DND-41 (cell line): ENCODE measurements at regions not wholly inside any gene's neighbourhood (a gene's known extent, or its start where the extent isn't known, plus 50 kb on each side); places are given as distances from the start of the nearest gene placed in this dataset.

Experiments used
- ATAC-seq: fragments of 200-7000 bp; cut with Tn5 transposase; 3 replicates; pipeline ENCODE4 v1.9.1; 2021; ENCODE audit warnings: low read depth; ENCODE audit not compliant: insufficient read depth
- DNase-seq: peaks from one replicate; pipeline ENCODE4 v3.0.0-alpha.2; 2020
- H2AFZ ChIP-seq: 2 replicates; pipeline ENCODE4 v1.6.0; 2012; ENCODE audit warnings: low read depth, low read length
- H3K27ac ChIP-seq: 2 replicates; pipeline ENCODE4 v1.5.1; 2012; ENCODE audit warnings: low read length, inconsistent platforms
- H3K27me3 ChIP-seq: fragments of 200-600 bp; sonication (generic); 2 replicates; pipeline ENCODE4 v1.6.0; 2012; ENCODE audit warnings: low read length, mild to moderate bottlenecking, inconsistent platforms; ENCODE audit not compliant: insufficient read depth, poor library complexity
- H3K36me3 ChIP-seq: 2 replicates; pipeline ENCODE4 v1.5.1; 2012; ENCODE audit warnings: low read length, inconsistent platforms; ENCODE audit not compliant: insufficient read depth
- H3K4me1 ChIP-seq: 2 replicates; pipeline ENCODE4 v1.5.1; 2012; ENCODE audit warnings: mild to moderate bottlenecking, low read length; ENCODE audit not compliant: insufficient read depth
- H3K4me2 ChIP-seq: 2 replicates; pipeline ENCODE4 v1.6.0; 2012; ENCODE audit warnings: mild to moderate bottlenecking, moderate library complexity, low read length, inconsistent platforms; ENCODE audit not compliant: insufficient read depth
- H3K4me3 ChIP-seq, 2 experiments: fragments of 200-600 bp in 1 of 2; shearing (Covaris generic) in 1 of 2; 2 replicates each; pipeline ENCODE4 v1.5.1; 2012 to 2016; ENCODE audit warnings: inconsistent platforms in 2 of 2, low read length in 2 of 2, mild to moderate bottlenecking in 2 of 2, low read depth in 1 of 2, moderate library complexity in 1 of 2
- H3K79me2 ChIP-seq: 2 replicates; pipeline ENCODE4 v1.6.0; 2012; ENCODE audit warnings: low read length, inconsistent platforms; ENCODE audit not compliant: insufficient read depth
- H3K9ac ChIP-seq: 2 replicates; pipeline ENCODE4 v1.6.0; 2012; ENCODE audit warnings: low read depth, mild to moderate bottlenecking, inconsistent platforms, low read length, moderate library complexity
- H3K9me3 ChIP-seq: 2 replicates; pipeline ENCODE4 v1.5.1; 2012; ENCODE audit warnings: low read length, moderate library complexity, mild to moderate bottlenecking, inconsistent platforms; ENCODE audit not compliant: insufficient read depth, severe bottlenecking
- H4K20me1 ChIP-seq: 2 replicates; pipeline ENCODE4 v1.6.0; 2012; ENCODE audit warnings: low read length; ENCODE audit not compliant: insufficient read depth
- EZH2 ChIP-seq: IDR thresholded peaks from 3 replicates; pipeline ENCODE4 v1.6.1; 2012; ENCODE audit warnings: borderline replicate concordance, low read depth, mild to moderate bottlenecking, moderate library complexity, low read length, inconsistent platforms; ENCODE audit not compliant: severe bottlenecking
- TF ChIP-seq, protein P1 (sequence below): IDR thresholded peaks from 2 replicates; pipeline ENCODE4 v1.5.1; 2012; ENCODE audit warnings: borderline replicate concordance, low read length, moderate library complexity, mild to moderate bottlenecking; ENCODE audit not compliant: poor library complexity, severe bottlenecking; ENCODE audit errors: extremely low read depth

DNA sequence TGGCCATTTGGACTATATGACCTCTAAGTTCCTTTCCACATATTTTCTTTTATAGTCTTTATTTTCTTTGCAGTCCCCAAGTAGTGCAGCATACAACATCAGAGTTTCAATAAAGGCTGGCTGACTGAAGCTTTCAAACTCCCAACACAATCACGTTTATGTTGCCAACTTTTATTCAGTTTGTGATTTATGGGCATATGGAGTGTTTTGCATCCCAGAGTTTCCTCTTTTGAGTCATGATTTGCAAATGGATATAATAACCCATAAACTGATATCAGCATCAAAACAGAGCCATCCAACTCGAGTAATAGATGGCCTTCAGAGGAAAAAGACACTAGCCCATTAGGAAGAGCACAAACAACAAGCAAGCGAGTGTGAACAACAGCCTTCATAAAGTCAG is 414.0 kb downstream of the ELAVL2 start:
- H3K9me3 ChIP-seq = no peaks in the 10 kb centered on the region
- TF ChIP-seq, protein P1, sequence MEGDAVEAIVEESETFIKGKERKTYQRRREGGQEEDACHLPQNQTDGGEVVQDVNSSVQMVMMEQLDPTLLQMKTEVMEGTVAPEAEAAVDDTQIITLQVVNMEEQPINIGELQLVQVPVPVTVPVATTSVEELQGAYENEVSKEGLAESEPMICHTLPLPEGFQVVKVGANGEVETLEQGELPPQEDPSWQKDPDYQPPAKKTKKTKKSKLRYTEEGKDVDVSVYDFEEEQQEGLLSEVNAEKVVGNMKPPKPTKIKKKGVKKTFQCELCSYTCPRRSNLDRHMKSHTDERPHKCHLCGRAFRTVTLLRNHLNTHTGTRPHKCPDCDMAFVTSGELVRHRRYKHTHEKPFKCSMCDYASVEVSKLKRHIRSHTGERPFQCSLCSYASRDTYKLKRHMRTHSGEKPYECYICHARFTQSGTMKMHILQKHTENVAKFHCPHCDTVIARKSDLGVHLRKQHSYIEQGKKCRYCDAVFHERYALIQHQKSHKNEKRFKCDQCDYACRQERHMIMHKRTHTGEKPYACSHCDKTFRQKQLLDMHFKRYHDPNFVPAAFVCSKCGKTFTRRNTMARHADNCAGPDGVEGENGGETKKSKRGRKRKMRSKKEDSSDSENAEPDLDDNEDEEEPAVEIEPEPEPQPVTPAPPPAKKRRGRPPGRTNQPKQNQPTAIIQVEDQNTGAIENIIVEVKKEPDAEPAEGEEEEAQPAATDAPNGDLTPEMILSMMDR = no peak
- TF ChIP-seq EZH2 = no peak
- DNase-seq (no peak), ATAC-seq (no peak)
- H2AFZ ChIP-seq = no peak overlapping the region
- no peak overlapping the region for H3K9ac ChIP-seq
- H3K27ac ChIP-seq = no peak overlapping the region
- no peak overlapping the region for H3K4me2 ChIP-seq
- H3K4me3 ChIP-seq = no peak overlapping the region
- no peaks in the 10 kb centered on the region for H3K36me3 ChIP-seq
- H3K79me2 ChIP-seq = no peaks in the 10 kb centered on the region
- H4K20me1 ChIP-seq = no peaks in the 10 kb centered on the region
- no peaks in the 10 kb centered on the region for H3K4me1 ChIP-seq
- H3K27me3 ChIP-seq = no peaks in the 10 kb centered on the region

DNA sequence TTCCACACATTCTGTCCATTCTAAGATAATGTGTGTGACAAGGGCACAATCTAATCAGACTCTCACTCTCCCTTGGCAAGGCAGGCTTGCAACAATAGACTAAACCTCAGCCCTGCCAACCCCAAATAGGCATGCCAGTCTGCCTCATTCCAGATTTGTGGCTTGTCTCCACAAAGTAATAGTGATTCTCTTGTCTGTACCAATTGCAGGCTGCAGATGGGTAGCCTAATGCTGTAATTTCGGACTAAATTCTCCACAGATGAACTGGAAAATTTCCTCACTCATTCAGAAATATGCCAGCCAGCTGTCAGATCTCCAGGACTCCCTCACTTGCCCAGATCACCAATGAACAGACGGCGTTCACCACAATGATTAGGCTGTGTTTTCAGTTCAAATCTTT is 413.6 kb downstream of the ELAVL2 start:
- H3K4me2 ChIP-seq = no peak overlapping the region
- H3K27ac ChIP-seq = no peak overlapping the region
- no peaks in the 10 kb centered on the region for H3K79me2 ChIP-seq
- no peak overlapping the region for H2AFZ ChIP-seq
- DNase-seq = no peak
- H3K4me1 ChIP-seq = no peaks in the 10 kb centered on the region
- H3K9ac ChIP-seq = no peak overlapping the region
- H4K20me1 ChIP-seq = no peaks in the 10 kb centered on the region
- ATAC-seq = no peak
- H3K27me3 ChIP-seq = no peaks in the 10 kb centered on the region
- H3K36me3 ChIP-seq = no peaks in the 10 kb centered on the region
- H3K9me3 ChIP-seq = no peaks in the 10 kb centered on the region
- TF ChIP-seq, protein P1 = no peak
- no peak for TF ChIP-seq EZH2
- no peak overlapping the region for H3K4me3 ChIP-seq

DNA sequence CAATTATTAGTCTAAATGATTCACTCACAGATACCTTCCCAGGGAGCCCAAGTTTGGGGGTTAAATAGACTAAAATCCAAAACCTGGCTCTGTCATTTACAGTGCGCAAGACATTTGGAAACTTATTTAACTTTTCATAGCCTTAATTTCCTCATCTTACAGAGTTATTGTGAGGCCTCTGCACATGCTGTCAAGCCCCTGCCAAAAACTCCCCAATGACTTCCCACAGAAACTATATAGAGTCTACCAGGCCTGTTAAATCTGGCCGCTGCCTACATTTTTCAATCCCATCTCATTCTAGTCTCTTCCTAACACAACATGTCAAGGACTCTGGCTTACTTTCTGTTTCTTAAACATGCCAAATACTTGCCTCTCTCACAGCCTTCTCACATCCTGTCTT is 412.5 kb downstream of the ELAVL2 start:
- Histone ChIP-seq H4K20me1 (no peaks in the 10 kb centered on the region), H3K79me2 (no peaks in the 10 kb centered on the region), H3K4me1 (no peaks in the 10 kb centered on the region), H2AFZ (no peak overlapping the region), H3K4me2 (no peak overlapping the region), H3K27ac (no peak overlapping the region), H3K9me3 (no peaks in the 10 kb centered on the region), H3K9ac (no peak overlapping the region), H3K4me3 (no peak overlapping the region), H3K27me3 (no peaks in the 10 kb centered on the region), H3K36me3 (no peaks in the 10 kb centered on the region)
- TF ChIP-seq EZH2 = no peak
- TF ChIP-seq, protein P1 = no peak
- DNase-seq (no peak), ATAC-seq (no peak)

DNA sequence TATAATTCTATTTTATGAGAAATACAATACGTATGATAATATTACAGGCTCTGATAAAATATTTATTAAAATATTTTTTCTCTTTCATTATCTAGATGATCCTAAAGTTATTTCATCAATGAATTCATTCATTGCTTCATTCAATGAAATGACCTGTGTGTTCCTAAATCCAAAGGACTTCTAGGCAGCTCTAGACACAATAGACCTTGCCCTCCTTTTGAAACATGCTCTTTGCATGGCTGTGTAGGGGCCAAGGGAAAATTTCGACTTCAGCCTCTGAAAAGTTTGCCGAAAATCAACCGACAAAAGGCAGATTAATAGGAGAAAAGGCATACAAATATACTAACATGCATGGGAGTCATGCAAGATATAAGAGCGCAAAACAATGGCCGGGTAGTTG is 402.0 kb downstream of the ELAVL2 start:
- no peaks in the 10 kb centered on the region for H3K27me3 ChIP-seq
- no peaks in the 10 kb centered on the region for H4K20me1 ChIP-seq
- H3K36me3 ChIP-seq = no peaks in the 10 kb centered on the region
- H3K4me2 ChIP-seq = no peak overlapping the region
- no peaks in the 10 kb centered on the region for H3K79me2 ChIP-seq
- no peak overlapping the region for H3K27ac ChIP-seq
- H2AFZ ChIP-seq = no peak overlapping the region
- TF ChIP-seq EZH2 = no peak
- TF ChIP-seq, protein P1 = no peak
- no peaks in the 10 kb centered on the region for H3K4me1 ChIP-seq
- H3K4me3 ChIP-seq = no peak overlapping the region
- no peak overlapping the region for H3K9ac ChIP-seq
- no peak for ATAC-seq
- H3K9me3 ChIP-seq = no peaks in the 10 kb centered on the region
- no peak for DNase-seq
